ELF-1 (cell line): ENCODE measurements at regions not wholly inside any gene's neighbourhood (a gene's known extent, or its start where the extent isn't known, plus 50 kb on each side); places are given as distances from the start of the nearest gene placed in this dataset.
A peak's percentile ranks its signal among the peaks of the same experiment; 100 is the strongest.
"Not testable (repeated sequence)": the region's sequence is repeated elsewhere in the genome, so short reads cannot be mapped to it uniquely, and the experiment has no call there.

Experiments used
- DNase-seq: peaks from one replicate; pipeline ENCODE4 v3.0.0-alpha.2; 2016; ENCODE audit warnings: low read depth, low spot score

- no peak for DNase-seq
These were observed 1085.9 kb downstream of the BCL11B start for GRCh38 chr14:98186140-98186539.

- no peak for DNase-seq
These were observed 1084.7 kb downstream of the BCL11B start for GRCh38 chr14:98187281-98187680.

DNA sequence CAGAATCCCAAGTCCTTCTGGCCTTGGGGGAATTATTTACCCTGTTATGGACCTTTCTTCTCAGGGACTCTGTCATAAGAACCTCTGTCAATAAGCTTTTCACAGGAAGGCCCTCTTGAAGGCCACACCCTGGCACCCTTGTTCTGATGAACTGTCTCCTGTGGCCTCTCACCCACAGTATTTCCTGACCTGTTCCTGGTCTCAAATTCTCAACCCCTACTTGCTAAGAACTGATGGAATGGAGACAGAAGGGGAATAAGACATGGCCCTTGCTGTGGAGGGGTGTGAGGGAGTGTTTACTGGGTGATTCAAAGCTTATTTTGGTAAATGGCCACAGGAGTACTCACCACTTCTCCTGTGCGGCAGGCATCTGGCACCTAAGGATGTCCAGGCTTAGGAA lies 1082.9 kb downstream of the BCL11B start:
- no peak for DNase-seq

DNA sequence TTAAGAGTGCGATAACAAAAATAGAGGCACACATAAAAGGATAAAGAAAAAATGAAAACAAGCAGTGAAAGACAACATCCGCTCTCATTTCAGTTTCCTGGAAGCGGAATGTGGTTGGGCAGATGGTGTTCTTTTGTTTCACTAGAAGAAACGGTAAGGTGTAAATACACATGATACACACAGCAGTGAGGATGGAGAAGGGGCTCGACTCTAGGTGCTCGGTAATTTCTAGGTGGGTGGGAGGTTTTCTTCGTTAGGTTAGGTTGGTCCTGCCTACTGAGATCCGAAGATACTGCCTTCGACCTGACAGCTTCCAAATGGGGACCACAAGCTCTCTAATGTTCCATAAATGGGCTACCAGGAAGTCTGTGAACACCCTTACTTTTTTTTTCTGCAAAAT lies 1082.5 kb downstream of the BCL11B start:
- DNase-seq = no peak

GRCh38 chr14:98189944-98190343 lies 1082.1 kb downstream of the BCL11B start:
- no peak for DNase-seq

GRCh38 chr14:98192946-98193345 lies 1079.1 kb downstream of the BCL11B start:
- DNase-seq = no peak

DNA sequence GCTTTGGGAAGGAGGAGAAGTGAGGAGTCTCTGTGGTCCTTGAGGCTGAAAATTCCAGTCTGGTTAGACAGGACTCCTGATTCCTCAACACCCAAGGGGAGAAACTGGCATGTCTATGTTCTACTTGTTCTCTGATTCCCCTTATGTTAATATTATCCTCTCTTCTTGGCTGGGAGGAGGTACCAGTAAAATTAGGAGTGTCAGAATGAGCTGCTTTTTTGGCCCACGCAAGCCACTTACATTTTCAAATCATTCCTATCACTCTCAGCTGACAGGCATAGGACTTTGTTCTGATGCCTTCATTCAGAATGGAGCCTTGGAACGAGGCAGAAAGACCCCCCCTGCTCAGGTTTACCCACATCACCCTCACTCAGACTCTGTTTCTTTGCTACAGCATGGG lies 1077.2 kb downstream of the BCL11B start:
- DNase-seq = no peak

DNA sequence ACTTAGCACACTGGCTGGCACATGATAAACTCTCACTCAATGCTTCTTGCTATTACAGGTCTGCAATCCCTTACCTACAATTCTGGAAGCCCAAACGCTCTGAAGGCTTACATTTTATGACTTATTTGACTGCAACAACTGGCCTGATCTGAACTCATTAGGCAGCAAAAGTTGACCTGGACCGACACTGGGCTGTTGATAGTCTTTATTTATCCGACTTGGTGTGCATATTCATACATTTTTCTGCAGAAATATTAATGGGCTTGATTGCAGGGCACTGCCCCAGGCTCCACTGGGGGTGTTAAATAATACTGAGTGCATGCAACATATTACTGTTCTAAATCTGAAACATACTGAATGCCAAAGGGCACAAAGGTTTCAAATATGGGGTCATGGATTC lies 1076.7 kb downstream of the BCL11B start:
- DNase-seq = no peak

- no peak for DNase-seq
These were observed 1074.1 kb downstream of the BCL11B start for GRCh38 chr14:98197933-98198332.

DNA sequence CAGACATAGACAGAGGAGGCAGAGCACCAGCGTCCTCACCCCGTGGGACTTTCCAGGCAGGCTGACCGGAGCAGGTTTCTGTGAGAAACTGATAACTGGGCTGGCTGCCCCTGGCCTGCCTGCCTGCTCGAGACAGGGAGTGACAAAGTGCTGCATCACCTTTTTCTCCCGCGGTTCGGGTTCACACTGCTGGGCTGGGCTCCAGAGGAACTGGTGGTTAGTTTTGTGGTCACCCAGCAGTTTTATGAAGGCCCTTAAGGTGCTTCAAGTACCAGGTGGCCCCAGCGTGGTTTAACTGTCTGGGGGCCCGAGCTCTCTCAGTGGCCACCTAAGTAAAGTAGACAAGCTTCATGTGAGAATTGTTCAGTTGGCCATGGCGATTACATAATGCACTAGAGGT lies 1073.6 kb downstream of the BCL11B start:
- DNase-seq = peak; percentile 7

DNA sequence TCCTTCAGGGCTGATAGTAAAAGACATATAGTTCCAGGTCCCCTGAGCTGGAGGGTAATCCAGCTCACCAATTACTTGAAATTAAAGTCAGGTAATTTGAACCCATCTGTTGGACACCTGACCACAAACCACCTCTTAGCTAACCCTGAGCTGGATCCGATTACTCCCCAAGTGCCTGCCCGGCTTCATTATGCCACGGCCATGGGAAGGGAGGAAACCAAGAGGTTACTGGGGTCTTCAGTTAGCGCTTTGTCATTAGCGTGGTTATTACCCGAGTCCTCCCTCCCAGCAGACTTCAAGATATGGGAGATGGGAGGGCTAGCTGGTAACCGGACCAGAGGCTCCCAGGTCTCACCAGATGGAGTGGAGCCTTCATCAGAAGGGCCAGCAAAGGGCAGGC lies 1071.4 kb downstream of the BCL11B start:
- DNase-seq = no peak

- DNase-seq = no peak
These were observed 1068.6 kb downstream of the BCL11B start for GRCh38 chr14:98203421-98203820.

DNA sequence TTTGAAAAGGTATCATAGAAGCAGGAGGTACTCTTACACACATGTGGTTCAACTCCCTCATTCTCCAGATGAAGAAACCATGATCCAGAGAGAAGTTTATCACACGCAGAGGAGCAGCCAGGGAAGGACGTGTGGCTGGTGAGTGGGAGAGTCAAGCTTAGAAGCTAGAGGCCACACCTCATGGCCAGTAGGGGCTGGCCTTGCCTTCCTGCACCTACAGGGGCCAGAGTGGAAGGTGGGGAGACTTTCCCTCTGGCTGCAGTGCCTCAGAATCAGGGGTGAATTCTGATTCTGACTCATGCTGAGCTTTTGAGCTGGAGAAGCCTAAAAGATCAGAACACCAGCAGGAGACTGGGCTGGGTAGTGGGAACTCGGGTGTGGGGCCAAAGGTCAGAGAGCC lies 1067.9 kb downstream of the BCL11B start:
- DNase-seq = no peak

GRCh38 chr14:98207415-98207814 lies 1064.6 kb downstream of the BCL11B start:
- DNase-seq = no peak

GRCh38 chr14:98208211-98208611 lies 1063.8 kb downstream of the BCL11B start:
- DNase-seq = no peak

DNA sequence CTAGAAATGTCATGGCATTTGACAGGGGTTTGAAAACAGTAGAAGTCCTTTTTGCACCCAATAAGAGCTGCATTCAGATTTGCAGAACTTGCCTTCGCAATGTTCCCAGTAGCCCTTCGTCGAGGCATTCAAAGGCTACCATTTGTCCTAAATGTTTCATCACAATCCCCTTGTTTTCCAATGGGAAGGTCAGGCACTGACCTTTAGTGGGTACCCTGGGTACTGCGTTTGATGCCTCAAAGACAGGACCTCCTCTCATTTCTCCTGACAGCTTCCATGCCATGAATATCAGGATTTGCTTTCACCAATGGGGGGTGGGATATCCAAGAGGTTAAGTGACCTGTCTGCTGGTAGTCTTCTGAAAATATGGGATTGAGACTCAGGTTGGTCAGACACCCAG lies 1063.1 kb downstream of the BCL11B start:
- no peak for DNase-seq

DNA sequence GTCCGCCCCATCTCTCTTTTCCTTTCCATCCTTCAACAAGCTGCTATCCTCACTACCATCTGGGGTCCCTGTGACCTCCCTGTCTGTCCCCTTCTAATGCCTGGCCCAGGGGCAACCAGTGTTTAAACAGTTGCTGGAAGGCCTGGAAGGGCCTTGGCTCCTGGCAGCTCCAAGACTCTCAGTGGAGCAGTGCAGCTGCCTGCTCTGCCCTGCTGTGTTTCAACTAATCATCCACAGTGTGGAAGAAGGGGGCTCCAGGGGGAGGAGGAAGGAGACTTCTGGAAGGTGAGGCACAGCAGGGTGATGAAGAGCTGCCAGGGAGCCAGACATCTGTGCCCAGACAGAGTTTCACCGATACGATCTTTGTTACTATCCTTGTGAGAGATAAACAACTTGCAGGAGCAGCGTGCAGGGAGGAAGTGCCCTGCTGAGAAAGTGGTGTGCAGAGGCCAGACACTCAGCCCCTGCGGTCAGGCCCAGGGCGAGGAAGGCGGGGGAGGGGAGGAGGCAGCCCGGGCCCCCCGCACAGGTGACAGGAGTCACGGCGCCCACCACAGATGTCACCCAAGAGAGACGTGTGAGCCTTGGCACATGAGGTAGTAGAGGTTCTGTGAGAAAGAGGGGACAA lies 1061.8 kb downstream of the BCL11B start:
- peak; percentile 43 for DNase-seq

DNA sequence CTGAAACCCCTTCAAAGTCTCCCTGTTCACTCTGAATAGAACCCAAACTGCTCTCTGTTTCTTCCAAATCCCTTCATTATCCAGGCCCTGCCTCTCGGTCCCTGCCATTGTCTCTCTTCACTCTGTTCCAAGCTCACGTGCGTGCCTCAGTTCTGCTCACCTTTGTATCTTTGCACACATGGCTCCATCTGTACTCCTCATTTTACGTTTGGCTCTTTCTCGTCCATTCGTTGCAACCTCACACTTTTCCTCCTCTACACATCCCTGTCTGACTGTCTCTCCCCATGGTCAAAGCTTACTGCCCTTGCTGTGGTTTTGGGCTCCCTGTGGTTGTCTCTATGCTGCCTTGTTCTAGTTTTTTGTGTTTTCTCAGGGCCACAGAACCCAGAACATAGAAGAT lies 1054.5 kb downstream of the BCL11B start:
- DNase-seq = no peak

- no peak for DNase-seq
These were observed 1053.8 kb downstream of the BCL11B start for GRCh38 chr14:98218218-98218617.

- no peak for DNase-seq
These were observed 1052.4 kb downstream of the BCL11B start for GRCh38 chr14:98219638-98220037.

DNA sequence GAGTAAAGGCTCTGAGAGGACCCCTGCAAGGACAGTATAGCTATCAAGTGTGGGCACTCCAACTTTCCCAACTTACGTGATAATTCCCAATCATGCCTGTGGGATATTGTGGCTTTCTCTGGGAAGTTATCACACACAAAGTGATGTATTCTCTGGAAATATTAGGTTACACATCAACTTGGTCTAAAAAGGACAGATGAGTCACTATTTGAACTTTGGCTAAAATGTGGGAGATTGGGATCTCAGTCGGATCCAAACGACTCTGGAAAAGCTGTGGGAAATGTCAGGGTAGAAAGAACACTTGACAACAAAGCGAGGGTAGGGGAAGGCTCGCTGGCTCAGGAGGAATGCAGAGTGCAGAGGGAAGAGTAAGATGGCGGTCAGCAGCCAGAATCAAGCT lies 1048.9 kb downstream of the BCL11B start:
- DNase-seq = no peak

DNA sequence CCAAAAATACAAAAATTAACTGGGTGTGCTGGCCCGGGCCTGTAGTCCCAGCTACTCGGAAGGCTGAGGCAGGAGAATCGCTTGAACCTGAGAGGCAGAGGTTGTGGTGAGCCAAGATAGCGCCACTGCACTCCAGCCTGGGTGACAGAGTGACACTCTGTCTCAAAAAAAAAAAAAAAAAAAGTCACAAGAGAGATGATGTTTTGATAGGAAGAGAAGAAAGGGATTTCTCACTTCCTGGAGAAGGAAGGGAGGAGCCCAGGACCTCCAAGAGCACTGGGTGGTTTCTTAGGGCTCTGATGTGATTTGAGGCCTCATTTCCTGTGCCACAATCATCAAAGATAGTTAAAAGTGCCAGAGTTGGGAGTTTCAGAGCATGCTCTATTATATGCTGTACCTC lies 1048.3 kb downstream of the BCL11B start:
- DNase-seq = not testable (repeated sequence)

DNA sequence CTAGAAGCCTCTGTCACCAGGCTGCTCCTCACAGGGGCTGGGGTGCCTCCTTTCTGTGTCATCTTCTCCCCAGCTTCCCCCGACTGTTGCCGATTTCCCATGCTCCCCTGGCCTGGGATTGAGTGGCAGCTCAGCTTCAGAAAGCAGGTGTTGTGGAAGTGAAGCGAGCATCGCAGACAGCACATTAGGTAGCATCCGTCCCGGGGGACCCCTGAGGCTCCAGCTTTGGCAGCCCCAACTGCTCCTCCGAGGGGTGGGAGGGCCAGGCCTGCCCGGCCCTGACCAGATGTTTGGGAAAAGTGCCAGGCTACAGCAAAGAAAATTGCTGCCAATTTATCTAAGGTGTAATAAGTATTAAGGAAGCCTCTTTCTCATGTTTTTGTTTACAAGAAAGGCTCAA lies 1045.6 kb downstream of the BCL11B start:
- no peak for DNase-seq

DNA sequence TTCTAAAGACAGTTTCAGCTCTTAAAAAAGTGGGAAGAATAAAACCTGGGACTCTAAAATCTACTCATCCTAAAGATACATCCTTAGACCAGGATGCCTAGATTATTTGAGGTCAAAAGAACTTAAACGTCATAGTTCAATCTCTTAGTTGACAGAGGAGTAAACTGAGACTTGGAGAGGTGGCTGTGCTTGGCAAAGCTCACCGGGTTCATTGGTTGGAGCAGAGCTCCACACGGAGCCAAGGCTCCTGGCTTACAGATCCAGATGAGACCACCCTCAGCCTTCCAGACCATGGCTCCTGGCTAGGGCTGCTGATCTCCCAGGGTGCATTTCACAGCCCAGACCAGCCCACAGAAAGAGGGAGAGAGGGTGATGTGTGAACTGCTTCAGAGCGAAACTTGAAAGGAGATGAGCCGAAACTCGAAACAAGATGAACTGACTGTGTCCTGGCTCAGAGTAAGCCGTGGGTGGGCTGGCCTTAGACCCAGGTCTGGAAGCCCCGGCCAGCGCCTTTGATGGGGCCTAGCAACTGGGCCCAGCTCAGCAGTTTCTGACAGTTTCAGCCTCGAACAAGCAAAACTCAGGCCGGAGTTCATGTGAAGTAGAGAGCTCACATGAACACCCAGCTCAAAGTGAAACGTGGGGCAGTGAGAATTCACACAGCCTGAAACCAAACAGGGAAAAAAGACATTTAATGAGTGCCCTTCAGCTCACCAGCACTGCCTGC lies 1044.8 kb downstream of the BCL11B start:
- no peak for DNase-seq
